OCI-LY1 (cell line): ENCODE measurements at regions not wholly inside any gene's neighbourhood (a gene's known extent, or its start where the extent isn't known, plus 50 kb on each side); places are given as distances from the start of the nearest gene placed in this dataset.

Source experiments
- EZH2 ChIP-seq: fragments of 200-600 bp; sonication (generic), shearing (Covaris generic); IDR thresholded peaks from 2 replicates; pipeline ENCODE4 v1.8.0; 2017; ENCODE audit warnings: borderline replicate concordance, mixed run types, mild to moderate bottlenecking, antibody characterized with exemption, low read length, moderate library complexity, mixed read lengths
- TF ChIP-seq, protein P1 (sequence below): fragments of 200-600 bp; sonication (generic), shearing (Covaris generic); IDR thresholded peaks from 2 replicates; pipeline ENCODE4 v1.5.1; 2017; ENCODE audit warnings: mild to moderate bottlenecking, antibody characterized with exemption, low read length, moderate library complexity, mixed read lengths

DNA sequence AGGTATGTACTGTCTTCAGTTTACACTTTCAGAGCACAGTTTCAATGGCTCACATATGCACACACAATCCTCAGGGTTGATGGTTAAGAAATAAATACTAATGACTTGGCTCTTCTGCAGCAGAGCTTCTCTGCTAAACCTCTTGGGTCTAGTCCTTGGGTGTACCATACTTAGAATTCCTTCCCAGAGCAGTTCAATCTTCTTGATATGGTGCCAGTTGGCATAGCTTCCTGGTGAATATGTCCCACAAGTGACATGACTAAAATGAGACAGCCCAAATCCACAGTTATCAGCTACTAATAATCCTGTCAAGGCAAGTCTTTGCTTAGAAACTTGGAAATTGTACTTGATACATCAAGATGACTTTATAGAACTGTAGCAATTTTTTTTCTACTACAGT, 654.4 kb downstream of the IQCM start:
- TF ChIP-seq, protein P1, sequence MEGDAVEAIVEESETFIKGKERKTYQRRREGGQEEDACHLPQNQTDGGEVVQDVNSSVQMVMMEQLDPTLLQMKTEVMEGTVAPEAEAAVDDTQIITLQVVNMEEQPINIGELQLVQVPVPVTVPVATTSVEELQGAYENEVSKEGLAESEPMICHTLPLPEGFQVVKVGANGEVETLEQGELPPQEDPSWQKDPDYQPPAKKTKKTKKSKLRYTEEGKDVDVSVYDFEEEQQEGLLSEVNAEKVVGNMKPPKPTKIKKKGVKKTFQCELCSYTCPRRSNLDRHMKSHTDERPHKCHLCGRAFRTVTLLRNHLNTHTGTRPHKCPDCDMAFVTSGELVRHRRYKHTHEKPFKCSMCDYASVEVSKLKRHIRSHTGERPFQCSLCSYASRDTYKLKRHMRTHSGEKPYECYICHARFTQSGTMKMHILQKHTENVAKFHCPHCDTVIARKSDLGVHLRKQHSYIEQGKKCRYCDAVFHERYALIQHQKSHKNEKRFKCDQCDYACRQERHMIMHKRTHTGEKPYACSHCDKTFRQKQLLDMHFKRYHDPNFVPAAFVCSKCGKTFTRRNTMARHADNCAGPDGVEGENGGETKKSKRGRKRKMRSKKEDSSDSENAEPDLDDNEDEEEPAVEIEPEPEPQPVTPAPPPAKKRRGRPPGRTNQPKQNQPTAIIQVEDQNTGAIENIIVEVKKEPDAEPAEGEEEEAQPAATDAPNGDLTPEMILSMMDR, result no peak
- no peak for TF ChIP-seq EZH2
